SK-N-SH treated with all-trans-retinoic acid at 6 μM for 48 hours (cell line): ENCODE measurements at regions not wholly inside any gene's neighbourhood (a gene's known extent, or its start where the extent isn't known, plus 50 kb on each side); places are given as distances from the start of the nearest gene placed in this dataset.

Experiments
- PPARA ChIP-seq: fragments of 250-450 bp; sonication (Bioruptor Pico); IDR thresholded peaks from 2 replicates; pipeline ENCODE4 v1.5.0; 2020; ENCODE audit warnings: mild to moderate bottlenecking, borderline replicate concordance
- RARB ChIP-seq: fragments of 250-450 bp; sonication (Bioruptor Pico); IDR thresholded peaks from 2 replicates; pipeline ENCODE4 v1.8.0; 2021; ENCODE audit warnings: mild to moderate bottlenecking, moderate library complexity
- SNAI2 ChIP-seq: fragments of 250-450 bp; sonication (Bioruptor Pico); IDR thresholded peaks from 2 replicates; pipeline ENCODE4 v1.5.0; 2020; ENCODE audit warnings: mild to moderate bottlenecking, moderate library complexity
- TCF4 ChIP-seq: fragments of 250-450 bp; sonication (Bioruptor Pico); IDR thresholded peaks from 2 replicates; pipeline ENCODE4 v1.8.0; 2021; ENCODE audit warnings: mild to moderate bottlenecking, moderate library complexity, borderline replicate concordance
- ZFP3 ChIP-seq: fragments of 250-450 bp; sonication (Bioruptor Pico); IDR thresholded peaks from 2 replicates; pipeline ENCODE4 v1.5.0; 2020; ENCODE audit warnings: mild to moderate bottlenecking, moderate library complexity
- ZFP30 ChIP-seq: fragments of 450-650 bp; formaldehyde crosslinking; IDR thresholded peaks from 2 replicates; pipeline ENCODE4 v1.5.0; 2022; ENCODE audit warnings: mild to moderate bottlenecking, moderate library complexity
- ZNF8 ChIP-seq: fragments of 450-650 bp; formaldehyde crosslinking; IDR thresholded peaks from 2 replicates; pipeline ENCODE4 v1.5.0; 2020; ENCODE audit warnings: mild to moderate bottlenecking, moderate library complexity
- TF ChIP-seq, protein P1 (sequence below): fragments of 250-450 bp; sonication (Bioruptor Pico); IDR thresholded peaks from 2 replicates; pipeline ENCODE4 v1.8.0; 2021; ENCODE audit warnings: low read depth, mild to moderate bottlenecking, moderate library complexity, borderline replicate concordance

DNA sequence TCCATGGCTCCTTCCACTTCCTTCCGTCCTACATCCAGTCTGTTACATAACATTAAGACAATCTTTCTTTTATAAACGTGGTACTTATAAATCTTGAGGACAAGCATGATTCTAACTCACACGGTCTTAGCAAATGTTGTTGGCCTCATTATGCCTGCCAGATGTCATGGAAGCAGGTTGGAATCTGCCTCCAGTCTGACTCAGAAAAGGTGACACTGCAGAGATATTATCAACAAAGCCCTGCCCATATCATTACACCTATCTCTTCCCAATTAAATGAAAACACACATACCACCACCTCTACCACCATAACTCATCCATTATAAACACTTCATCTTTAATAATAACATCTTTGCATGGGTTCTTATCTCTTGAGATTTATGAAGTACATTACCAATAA, 334.7 kb upstream of the CHAC2 start:
- TF ChIP-seq PPARA (no peak), TCF4 (CRISPR knock-in tag) (no peak), ZFP3 (no peak), RARB (CRISPR knock-in tag) (no peak), ZFP30 (CRISPR knock-in tag) (no peak), ZNF8 (CRISPR knock-in tag) (no peak), SNAI2 (no peak)
- TF ChIP-seq, protein P1, sequence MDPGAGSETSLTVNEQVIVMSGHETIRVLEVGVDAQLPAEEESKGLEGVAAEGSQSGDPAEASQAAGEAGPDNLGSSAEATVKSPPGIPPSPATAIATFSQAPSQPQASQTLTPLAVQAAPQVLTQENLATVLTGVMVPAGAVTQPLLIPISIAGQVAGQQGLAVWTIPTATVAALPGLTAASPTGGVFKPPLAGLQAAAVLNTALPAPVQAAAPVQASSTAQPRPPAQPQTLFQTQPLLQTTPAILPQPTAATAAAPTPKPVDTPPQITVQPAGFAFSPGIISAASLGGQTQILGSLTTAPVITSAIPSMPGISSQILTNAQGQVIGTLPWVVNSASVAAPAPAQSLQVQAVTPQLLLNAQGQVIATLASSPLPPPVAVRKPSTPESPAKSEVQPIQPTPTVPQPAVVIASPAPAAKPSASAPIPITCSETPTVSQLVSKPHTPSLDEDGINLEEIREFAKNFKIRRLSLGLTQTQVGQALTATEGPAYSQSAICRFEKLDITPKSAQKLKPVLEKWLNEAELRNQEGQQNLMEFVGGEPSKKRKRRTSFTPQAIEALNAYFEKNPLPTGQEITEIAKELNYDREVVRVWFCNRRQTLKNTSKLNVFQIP (CRISPR knock-in tag): no peak
